ENCODE measurements at regions not wholly inside any gene's neighbourhood (a gene's known extent, or its start where the extent isn't known, plus 50 kb on each side); places are given as distances from the start of the nearest gene placed in this dataset.

- TF ChIP-seq, protein P1, sequence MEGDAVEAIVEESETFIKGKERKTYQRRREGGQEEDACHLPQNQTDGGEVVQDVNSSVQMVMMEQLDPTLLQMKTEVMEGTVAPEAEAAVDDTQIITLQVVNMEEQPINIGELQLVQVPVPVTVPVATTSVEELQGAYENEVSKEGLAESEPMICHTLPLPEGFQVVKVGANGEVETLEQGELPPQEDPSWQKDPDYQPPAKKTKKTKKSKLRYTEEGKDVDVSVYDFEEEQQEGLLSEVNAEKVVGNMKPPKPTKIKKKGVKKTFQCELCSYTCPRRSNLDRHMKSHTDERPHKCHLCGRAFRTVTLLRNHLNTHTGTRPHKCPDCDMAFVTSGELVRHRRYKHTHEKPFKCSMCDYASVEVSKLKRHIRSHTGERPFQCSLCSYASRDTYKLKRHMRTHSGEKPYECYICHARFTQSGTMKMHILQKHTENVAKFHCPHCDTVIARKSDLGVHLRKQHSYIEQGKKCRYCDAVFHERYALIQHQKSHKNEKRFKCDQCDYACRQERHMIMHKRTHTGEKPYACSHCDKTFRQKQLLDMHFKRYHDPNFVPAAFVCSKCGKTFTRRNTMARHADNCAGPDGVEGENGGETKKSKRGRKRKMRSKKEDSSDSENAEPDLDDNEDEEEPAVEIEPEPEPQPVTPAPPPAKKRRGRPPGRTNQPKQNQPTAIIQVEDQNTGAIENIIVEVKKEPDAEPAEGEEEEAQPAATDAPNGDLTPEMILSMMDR (IDR thresholded peaks at IDR 0.05) = no peak
- TF ChIP-seq POLR2A (IDR thresholded peaks at IDR 0.05) = no peak
- no peak for TF ChIP-seq EP300 (IDR thresholded peaks at IDR 0.05)
Measured at GRCh38 chr5:133870661-133871060, 97.8 kb downstream of the C5orf15 start.

Measured in tibial nerve (tissue), 4 donors.